Keratinocyte (primary cell): ENCODE measurements at regions not wholly inside any gene's neighbourhood (a gene's known extent, or its start where the extent isn't known, plus 50 kb on each side); places are given as distances from the start of the nearest gene placed in this dataset.

Experiments used
- DNase-seq: peaks from one replicate; pipeline ENCODE4 v3.0.0-alpha.2; 2011; ENCODE audit warnings: low read depth, missing footprints, low spot score
- FAIRE-seq: peaks from 2 replicates; lab custom pipeline; 2011; peaks lifted over from hg19 to GRCh38; lab: Jason Lieb, UNC
- H2AFZ ChIP-seq: 2 replicates; pipeline ENCODE4 v1.6.0; 2012; ENCODE audit warnings: low read length, control low read depth, inconsistent platforms; ENCODE audit not compliant: control insufficient read depth
- H3K27ac ChIP-seq: 2 replicates; pipeline ENCODE4 v1.5.1; 2011; ENCODE audit warnings: low read length; ENCODE audit not compliant: control insufficient read depth, insufficient read depth
- H3K27me3 ChIP-seq: 3 replicates; pipeline ENCODE4 v1.6.0; 2011; ENCODE audit warnings: low read length; ENCODE audit not compliant: control insufficient read depth, insufficient read depth; ENCODE audit errors: extremely low read depth
- H3K36me3 ChIP-seq, 2 experiments: 2 replicates in 1 of 2; 3 replicates in 1 of 2; pipeline ENCODE4 v1.5.1; 2011; ENCODE audit warnings: low read length in 2 of 2, mild to moderate bottlenecking in 1 of 2; ENCODE audit not compliant: control insufficient read depth in 2 of 2, insufficient read depth in 2 of 2; ENCODE audit errors: extremely low read depth in 1 of 2
- H3K4me1 ChIP-seq: 3 replicates; pipeline ENCODE4 v1.5.1; 2011; ENCODE audit warnings: low read length; ENCODE audit not compliant: control insufficient read depth, insufficient read depth; ENCODE audit errors: extremely low read depth
- H3K4me2 ChIP-seq: 3 replicates; pipeline ENCODE4 v1.6.0; 2011; ENCODE audit warnings: low read depth, low read length; ENCODE audit not compliant: control insufficient read depth, insufficient read depth; ENCODE audit errors: extremely low read depth
- H3K4me3 ChIP-seq, 3 experiments: fragments of 200-600 bp in 1 of 3; sonication (generic) in 1 of 3; 2 replicates in 2 of 3; 3 replicates in 1 of 3; pipeline ENCODE4 v1.5.1; 2011 to 2016; ENCODE audit warnings: low read length in 3 of 3, mild to moderate bottlenecking in 3 of 3, control low read depth in 2 of 3, inconsistent platforms in 1 of 3, low read depth in 1 of 3, mixed read lengths in 1 of 3, mixed run types in 1 of 3, moderate library complexity in 1 of 3; ENCODE audit not compliant: control insufficient read depth in 2 of 3, insufficient read depth in 2 of 3; ENCODE audit errors: extremely low read depth in 1 of 3
- H3K79me2 ChIP-seq: 2 replicates; pipeline ENCODE4 v1.6.0; 2012; ENCODE audit warnings: low read length; ENCODE audit not compliant: control insufficient read depth, insufficient read depth
- H3K9ac ChIP-seq: 3 replicates; pipeline ENCODE4 v1.6.0; 2011; ENCODE audit warnings: low read length; ENCODE audit not compliant: control insufficient read depth, insufficient read depth; ENCODE audit errors: extremely low read depth
- H3K9me1 ChIP-seq: 3 replicates; pipeline ENCODE4 v1.6.0; 2011; ENCODE audit warnings: low read length; ENCODE audit not compliant: control insufficient read depth, insufficient read depth; ENCODE audit errors: extremely low read depth
- H3K9me3 ChIP-seq: 2 replicates; pipeline ENCODE4 v1.5.1; 2012; ENCODE audit warnings: low read depth, low read length; ENCODE audit not compliant: control insufficient read depth
- H4K20me1 ChIP-seq: 3 replicates; pipeline ENCODE4 v1.6.0; 2011; ENCODE audit warnings: low read length; ENCODE audit not compliant: control insufficient read depth, insufficient read depth; ENCODE audit errors: extremely low read depth
- EZH2 ChIP-seq: IDR thresholded peaks from one replicate; pipeline ENCODE4 v1.6.1; 2012; ENCODE audit warnings: inconsistent platforms, mild to moderate bottlenecking, low read length, moderate library complexity
- dilution Hi-C: fragments of 300-500 bp; cut with MboI; formaldehyde crosslinking; loops from one replicate; pipeline ENCODE4 v1.7.0; 2020; ENCODE audit warnings: low sequenced_read_pairs; ENCODE audit not compliant: extremely low pct_ligation_motif_present
- TF ChIP-seq, protein P1 (sequence below), 3 experiments: IDR thresholded peaks in 1 of 3; conservative IDR thresholded peaks in 1 of 3; optimal IDR thresholded peaks in 1 of 3; 2 replicates in 2 of 3; 3 replicates in 1 of 3; pipeline versions ENCODE3 to v1.5.1; 2011; ENCODE audit warnings: low read length in 3 of 3, mild to moderate bottlenecking in 3 of 3, moderate library complexity in 2 of 3, control low read depth in 1 of 3, inconsistent platforms in 1 of 3; ENCODE audit not compliant: insufficient read depth in 2 of 3; ENCODE audit errors: extremely low read depth in 1 of 3

DNA sequence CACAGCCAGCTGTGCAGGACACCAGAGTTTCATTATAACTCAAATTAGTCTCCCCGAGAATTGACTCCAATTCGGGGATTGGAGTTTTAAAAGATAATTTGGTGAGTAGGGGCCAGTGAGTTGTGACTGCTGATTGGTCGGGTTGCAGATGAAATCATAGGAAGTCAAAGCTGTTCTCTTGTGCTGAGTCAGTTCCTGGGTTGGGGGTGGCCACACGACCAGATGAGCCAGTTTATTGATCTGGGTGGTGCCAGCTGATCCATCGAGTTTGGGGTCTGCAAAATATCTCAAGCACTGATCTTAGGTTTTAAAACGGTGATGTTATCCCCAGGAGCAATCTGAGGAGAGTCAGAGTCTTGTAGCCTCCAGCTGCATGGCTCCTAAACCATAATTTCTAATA, 82.7 kb upstream of the SLC66A3 start:
- H3K36me3 ChIP-seq, result no peaks in the 10 kb centered on the region
- H3K4me2 ChIP-seq, result no peak overlapping the region
- no peaks in the 10 kb centered on the region for H3K9me3 ChIP-seq
- H3K9ac ChIP-seq, result no peak overlapping the region
- no peaks in the 10 kb centered on the region for H3K79me2 ChIP-seq
- H2AFZ ChIP-seq, result no peak overlapping the region
- no peak overlapping the region for H3K4me3 ChIP-seq
- no peak overlapping the region for H3K27ac ChIP-seq
- no peaks in the 10 kb centered on the region for H4K20me1 ChIP-seq
- H3K9me1 ChIP-seq, result no peaks in the 10 kb centered on the region
- dilution Hi-C loops, result no loop called here
- H3K4me1 ChIP-seq, result no peaks in the 10 kb centered on the region
- FAIRE-seq (no peak), DNase-seq (no peak)
- H3K27me3 ChIP-seq, result no peaks in the 10 kb centered on the region
- TF ChIP-seq, protein P1, sequence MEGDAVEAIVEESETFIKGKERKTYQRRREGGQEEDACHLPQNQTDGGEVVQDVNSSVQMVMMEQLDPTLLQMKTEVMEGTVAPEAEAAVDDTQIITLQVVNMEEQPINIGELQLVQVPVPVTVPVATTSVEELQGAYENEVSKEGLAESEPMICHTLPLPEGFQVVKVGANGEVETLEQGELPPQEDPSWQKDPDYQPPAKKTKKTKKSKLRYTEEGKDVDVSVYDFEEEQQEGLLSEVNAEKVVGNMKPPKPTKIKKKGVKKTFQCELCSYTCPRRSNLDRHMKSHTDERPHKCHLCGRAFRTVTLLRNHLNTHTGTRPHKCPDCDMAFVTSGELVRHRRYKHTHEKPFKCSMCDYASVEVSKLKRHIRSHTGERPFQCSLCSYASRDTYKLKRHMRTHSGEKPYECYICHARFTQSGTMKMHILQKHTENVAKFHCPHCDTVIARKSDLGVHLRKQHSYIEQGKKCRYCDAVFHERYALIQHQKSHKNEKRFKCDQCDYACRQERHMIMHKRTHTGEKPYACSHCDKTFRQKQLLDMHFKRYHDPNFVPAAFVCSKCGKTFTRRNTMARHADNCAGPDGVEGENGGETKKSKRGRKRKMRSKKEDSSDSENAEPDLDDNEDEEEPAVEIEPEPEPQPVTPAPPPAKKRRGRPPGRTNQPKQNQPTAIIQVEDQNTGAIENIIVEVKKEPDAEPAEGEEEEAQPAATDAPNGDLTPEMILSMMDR (optimal IDR thresholded peaks at IDR 0.05 in 1 of 3, IDR thresholded peaks at IDR 0.05 in 1 of 3, conservative IDR thresholded peaks at IDR 0.05 in 1 of 3; ENCODE audit: extremely low read depth in 1 of 3, insufficient read depth in 2 of 3, low read length in 3 of 3), result no peak
- TF ChIP-seq EZH2, result no peak

DNA sequence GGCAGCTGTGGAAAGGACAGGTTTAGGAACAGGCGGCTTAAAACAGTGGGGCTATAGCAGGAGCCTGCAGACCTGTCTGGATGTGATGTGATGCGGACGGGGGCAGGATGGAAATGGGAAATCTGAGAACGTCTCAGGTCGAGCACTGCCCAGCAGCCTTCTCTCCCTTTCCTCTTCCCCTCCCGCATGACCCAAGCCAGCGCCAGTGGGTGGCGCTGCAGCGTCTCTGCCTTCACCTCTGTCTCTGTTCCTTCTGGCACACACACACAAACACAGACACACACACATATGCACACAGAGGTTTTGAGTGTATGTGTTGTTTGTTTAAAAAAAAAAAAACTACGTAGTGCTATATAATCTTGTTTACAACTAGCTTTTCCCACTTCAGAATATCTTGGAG, 82.0 kb upstream of the SLC66A3 start:
- Histone ChIP-seq H3K27me3 (no peaks in the 10 kb centered on the region), H3K4me1 (no peaks in the 10 kb centered on the region), H2AFZ (peak overlapping the region; percentile 27), H3K9me3 (no peaks in the 10 kb centered on the region), H3K4me3 (no peak overlapping the region), H3K36me3 (no peaks in the 10 kb centered on the region), H3K79me2 (no peaks in the 10 kb centered on the region), H4K20me1 (no peaks in the 10 kb centered on the region), H3K27ac (no peak overlapping the region), H3K9me1 (no peaks in the 10 kb centered on the region), H3K4me2 (peak overlapping the region; percentile 11), H3K9ac (no peak overlapping the region)
- no peak for DNase-seq
- no peak for TF ChIP-seq EZH2
- TF ChIP-seq, protein P1 (optimal IDR thresholded peaks at IDR 0.05 in 1 of 3, IDR thresholded peaks at IDR 0.05 in 1 of 3, conservative IDR thresholded peaks at IDR 0.05 in 1 of 3; ENCODE audit: extremely low read depth in 1 of 3, insufficient read depth in 2 of 3, low read length in 3 of 3), result peak; percentile 60 to 83 (median 75)
- dilution Hi-C loops, result no loop called here
- peak; percentile 23 for FAIRE-seq
